Fibroblast of skin of left quadriceps (primary cell): ENCODE measurements at regions not wholly inside any gene's neighbourhood (a gene's known extent, or its start where the extent isn't known, plus 50 kb on each side); places are given as distances from the start of the nearest gene placed in this dataset.
"Not testable (repeated sequence)": the region's sequence is repeated elsewhere in the genome, so short reads cannot be mapped to it uniquely, and the experiment has no call there.

Source experiments
- DNase-seq, 2 experiments: peaks; one replicate each; pipeline ENCODE4 v3.0.0-alpha.2; 2013; ENCODE audit warnings: low read depth in 2 of 2

DNA sequence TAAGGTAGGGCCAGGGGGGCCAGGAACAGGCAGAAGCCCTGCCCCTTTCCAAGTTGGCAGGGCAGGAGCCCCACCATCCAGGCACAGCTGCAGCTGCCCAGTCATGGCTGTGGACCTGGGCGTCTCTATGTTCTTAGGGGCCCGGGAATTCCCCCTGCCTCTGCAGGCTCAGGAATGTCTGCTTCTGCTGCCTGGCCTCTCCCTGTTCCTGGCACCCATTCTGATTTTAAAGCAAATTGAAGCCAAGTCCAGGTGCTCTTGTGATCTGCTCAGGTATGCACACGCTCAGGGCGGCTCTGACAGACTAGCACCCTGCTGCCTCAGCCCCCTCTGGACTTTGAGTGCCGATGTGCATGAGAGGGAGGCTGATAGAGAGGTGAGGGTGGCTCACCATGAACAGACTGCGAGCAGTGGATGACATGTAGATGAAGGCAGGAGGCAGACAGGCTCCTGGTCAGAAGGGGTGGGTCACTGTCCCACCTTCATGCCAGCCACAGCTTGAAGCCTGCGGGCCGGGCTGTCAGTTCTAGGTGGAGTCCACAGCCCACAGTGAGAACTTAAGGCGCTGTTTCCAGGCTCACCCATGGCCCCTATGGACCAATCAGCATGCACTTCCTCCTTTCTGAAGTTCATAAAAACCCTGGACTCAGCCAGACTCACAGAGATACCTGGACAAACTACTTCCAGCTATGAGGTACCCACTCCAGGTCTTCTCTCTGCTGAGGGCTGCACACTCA, 747.8 kb upstream of the GBE1 start:
- no peak for DNase-seq

DNA sequence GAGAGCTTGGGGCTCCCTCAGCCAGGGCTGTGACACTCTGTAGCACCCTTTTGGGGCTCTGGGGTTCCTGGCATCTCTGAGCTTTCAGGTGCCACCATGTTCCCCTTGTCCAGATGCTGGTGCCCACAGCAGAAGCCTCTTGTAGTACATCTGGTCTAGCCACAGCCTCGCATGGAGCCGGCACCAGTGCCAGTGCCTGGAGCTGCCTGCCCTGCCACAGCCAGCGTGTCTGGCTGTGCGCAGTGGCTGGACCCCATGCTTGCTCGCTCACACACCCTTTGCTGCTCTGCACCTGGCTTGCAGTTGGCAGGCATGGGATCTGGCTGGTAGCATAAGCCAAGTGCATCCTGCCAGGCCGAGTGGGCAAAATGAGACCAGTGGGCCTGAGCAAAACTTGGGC, 744.8 kb upstream of the GBE1 start:
- DNase-seq = no peak

- no peak for DNase-seq
These were observed 743.8 kb upstream of the GBE1 start for GRCh38 chr3:82505079-82505756.

DNA sequence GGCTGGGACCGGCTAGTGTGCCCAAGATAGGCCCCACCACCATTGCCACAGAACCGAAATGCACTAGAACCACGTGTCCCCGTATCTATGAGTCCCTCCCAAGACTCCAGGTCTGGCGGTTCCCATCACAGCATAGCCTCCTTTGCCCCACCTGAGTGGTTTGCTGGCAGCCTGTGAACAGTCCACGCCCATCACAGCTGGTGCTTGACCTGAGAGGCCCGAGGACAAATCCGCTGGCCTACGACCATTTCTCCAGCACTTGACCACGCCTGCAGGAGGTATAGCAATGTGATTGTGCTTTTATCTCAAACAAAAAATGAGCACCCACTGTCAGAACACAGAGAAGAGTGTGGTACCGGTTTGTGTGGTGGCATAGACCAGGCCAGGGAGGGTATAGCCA, 736.7 kb upstream of the GBE1 start:
- no peak for DNase-seq

- DNase-seq = no peak
These were observed 735.6 kb upstream of the GBE1 start for GRCh38 chr3:82496890-82497560.

DNA sequence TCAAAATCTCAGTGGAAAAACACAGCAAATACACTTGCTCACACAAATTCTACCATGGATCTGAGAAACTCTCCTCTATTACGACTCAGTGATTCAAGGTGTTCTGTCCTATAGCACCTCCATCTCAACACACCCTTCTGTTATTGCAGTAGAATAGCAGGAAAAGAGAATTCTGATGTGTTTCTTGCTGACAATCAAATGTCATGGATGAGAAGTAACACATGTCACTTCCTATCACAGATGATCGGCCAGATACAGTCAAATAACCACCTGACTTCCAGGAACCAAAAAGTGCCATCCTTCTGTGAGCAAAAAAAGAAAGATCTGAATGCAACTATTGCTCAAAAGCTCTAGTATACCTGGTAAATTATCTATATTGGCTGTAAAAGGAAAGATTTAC, 734.2 kb upstream of the GBE1 start:
- no peak for DNase-seq

DNA sequence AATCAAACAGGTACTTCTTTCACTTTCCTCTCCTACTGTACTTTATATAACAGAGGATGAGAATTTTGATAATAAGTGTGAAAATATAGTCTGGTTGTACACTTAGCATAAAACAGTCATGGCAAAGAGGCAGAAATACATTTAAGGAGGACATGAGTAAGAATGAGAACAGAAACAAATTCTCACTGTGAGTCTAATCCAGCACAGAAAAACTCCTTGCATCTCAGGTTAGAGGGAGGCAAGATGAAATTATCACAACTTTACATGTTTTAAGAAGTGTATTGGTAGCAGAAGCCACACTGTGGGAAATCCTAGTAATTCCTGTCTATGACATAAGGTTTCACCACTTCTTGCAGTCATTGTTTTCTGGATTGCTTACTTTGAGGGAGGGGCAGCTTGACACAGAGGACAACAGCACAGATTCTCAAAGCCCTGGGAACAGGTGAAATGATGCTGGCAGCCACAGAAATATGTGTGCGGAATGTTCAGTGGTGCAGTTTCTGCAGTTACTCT, 733.6 kb upstream of the GBE1 start:
- DNase-seq = no peak

- DNase-seq = no peak
These were observed 732.4 kb upstream of the GBE1 start for GRCh38 chr3:82493858-82494257.

DNA sequence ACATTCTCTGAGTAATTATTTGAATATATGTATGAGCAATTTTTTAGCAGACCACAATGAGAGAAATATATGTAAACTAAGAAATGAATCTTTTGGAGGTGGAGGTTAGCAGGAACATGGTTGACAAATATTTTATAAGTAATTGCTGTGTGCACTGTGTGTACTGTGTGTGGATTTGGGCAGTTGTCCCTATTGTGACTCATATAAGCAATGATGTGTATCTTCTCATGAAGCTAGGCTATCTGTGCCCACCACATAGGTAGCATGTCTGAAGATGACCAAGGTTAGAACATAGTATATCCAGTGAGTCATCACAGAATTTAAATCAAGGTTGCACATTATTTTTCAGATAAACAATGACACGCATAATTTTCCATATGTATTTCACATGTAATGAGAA, 713.9 kb upstream of the GBE1 start:
- peak in 1 of 2 experiments; percentile 6 for DNase-seq

GRCh38 chr3:82474711-82475110, 713.3 kb upstream of the GBE1 start:
- DNase-seq = peak; percentile 28 to 35

- DNase-seq = no peak
These were observed 712.6 kb upstream of the GBE1 start for GRCh38 chr3:82473864-82474541.

DNA sequence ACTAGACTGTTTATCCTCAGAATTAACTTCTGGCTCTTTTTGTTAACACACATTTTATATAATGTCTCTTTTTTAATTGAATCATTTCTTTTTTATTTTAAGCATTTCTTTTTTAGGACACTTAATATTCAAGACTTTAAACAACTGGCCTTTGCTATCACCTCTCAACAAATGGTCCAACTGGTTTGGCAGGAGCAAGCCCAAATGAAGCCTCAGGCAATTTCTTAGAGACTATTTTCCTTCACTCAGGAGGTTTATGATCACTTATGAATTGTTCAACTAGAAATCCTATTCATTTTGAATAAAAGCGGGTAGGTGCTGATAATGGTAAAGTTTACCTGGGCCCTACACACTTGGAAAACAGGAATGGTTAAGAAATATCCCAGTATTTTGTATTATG, 705.6 kb upstream of the GBE1 start:
- DNase-seq = no peak

- no peak for DNase-seq
These were observed 701.5 kb upstream of the GBE1 start for GRCh38 chr3:82462977-82463376.

DNA sequence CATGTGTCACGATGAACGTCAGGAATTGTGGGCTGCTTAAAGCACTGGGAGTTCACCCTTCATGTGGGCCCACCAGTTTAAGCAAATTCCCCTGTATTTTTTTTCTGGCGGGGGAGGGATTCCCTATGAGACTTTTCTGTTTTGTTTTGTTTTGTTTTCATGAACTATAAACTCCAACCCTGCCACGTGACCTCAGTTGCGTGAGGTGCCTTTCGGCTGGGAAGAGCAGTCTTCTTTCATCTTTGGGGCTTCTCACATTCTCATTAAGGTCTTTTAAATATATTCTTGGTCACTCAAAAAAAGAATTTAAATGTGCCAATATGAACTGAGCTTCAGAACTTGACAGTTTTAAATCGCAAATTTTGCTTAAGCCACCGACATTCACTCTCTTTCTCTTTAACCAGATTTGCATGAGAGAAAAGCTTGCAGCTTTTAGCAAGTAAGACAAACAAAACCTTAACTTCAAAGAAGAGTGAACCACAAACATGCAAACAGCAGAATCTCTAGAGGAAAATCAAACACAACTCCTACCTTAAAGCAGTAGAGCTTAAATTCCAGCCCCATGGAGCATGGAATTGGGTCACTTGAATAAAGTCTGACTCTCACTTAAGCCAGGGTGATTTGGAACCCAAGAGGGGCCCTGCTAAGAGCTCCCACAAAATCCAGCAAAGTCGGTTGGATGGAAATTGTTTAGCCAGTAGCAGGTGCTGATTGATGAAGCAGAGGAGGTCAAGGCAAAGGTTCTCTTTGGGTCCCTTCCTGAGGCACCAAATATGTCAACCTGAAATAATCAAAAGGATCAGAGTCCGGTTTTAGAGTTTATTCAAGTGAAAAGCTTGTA, 699.8 kb upstream of the GBE1 start:
- no peak for DNase-seq

DNA sequence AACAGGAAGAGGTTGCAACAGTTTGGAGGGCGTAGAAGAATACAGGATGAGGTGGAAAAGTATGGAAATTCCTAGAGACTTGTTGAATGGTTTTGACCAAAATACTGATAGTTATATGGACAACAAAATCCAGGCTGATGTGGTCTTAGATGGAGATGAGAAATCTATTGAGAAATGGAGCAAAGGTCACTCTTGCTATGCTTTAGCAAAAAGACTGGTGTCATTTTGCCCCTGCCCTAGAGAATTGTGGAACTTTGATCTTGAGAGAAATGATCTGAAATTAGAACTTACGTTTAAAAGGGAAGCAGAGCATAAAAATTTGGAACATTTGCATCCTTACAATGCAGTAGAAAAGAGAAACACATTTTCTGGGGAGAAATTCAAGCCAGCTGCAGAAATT, 686.9 kb upstream of the GBE1 start:
- no peak for DNase-seq

DNA sequence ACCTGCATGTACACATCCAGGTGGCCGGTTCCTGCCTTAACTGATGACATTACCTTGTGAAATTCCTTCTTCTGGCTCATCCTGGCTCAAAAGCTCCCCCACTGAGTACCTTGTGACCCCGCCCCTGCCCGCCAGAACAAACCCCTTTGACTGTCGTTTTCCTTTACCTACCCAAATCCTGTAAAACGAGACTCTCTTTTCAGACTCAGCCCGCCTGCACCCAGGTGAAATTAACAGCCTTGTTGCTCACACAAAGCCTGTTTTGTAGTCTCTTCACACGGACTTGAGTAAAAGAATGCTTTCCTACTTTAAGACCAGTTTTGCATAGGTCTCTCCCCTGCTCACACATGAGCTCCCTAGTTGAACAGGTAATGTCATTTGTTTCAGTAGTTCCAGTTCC, 667.4 kb upstream of the GBE1 start:
- not testable (repeated sequence) for DNase-seq

DNA sequence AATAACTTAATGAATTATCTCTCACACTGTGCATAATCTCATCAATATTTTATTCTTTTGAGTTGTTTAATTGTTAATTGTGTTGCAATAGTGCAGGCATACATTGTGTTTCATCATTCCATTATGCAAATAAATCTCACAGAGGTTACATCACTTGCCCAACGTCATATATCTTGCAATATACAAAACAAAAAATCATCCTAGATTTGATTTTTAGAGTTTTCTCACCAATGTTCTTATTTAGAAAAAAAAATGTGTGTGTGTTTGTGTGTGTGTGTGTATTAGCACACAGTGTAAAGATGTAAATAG, 662.5 kb upstream of the GBE1 start:
- DNase-seq = no peak

GRCh38 chr3:82423268-82424030, 662.0 kb upstream of the GBE1 start:
- no peak for DNase-seq

- no peak for DNase-seq
These were observed 655.4 kb upstream of the GBE1 start for GRCh38 chr3:82416830-82417229.

GRCh38 chr3:82416349-82416748, 654.9 kb upstream of the GBE1 start:
- no peak for DNase-seq

GRCh38 chr3:82413171-82413570, 651.7 kb upstream of the GBE1 start:
- no peak for DNase-seq
